Osteoblast (primary cell): ENCODE measurements at regions not wholly inside any gene's neighbourhood (a gene's known extent, or its start where the extent isn't known, plus 50 kb on each side); places are given as distances from the start of the nearest gene placed in this dataset.

Source experiments
- DNase-seq: peaks from one replicate; pipeline ENCODE4 v3.0.0; 2011; ENCODE audit warnings: low spot score, mixed read lengths; ENCODE audit not compliant: insufficient read length; ENCODE audit errors: missing footprints
- H2AFZ ChIP-seq: 2 replicates; pipeline ENCODE4 v1.6.0; 2011; ENCODE audit warnings: mild to moderate bottlenecking, low read length
- H3K27ac ChIP-seq: 2 replicates; pipeline ENCODE4 v1.5.1; 2011; ENCODE audit warnings: mild to moderate bottlenecking, low read depth, low read length, moderate library complexity
- H3K27me3 ChIP-seq: 2 replicates; pipeline ENCODE4 v1.6.0; 2012; ENCODE audit warnings: mild to moderate bottlenecking, control low read depth, inconsistent platforms, low read length, moderate library complexity; ENCODE audit not compliant: insufficient read depth
- H3K36me3 ChIP-seq: 2 replicates; pipeline ENCODE4 v1.5.1; 2011; ENCODE audit warnings: mild to moderate bottlenecking, low read length, control low read depth, moderate library complexity; ENCODE audit not compliant: insufficient read depth
- H3K4me1 ChIP-seq: 2 replicates; pipeline ENCODE4 v1.5.1; 2011; ENCODE audit warnings: mild to moderate bottlenecking, low read length, control low read depth, moderate library complexity; ENCODE audit not compliant: insufficient read depth
- H3K4me2 ChIP-seq: 2 replicates; pipeline ENCODE4 v1.6.0; 2011; ENCODE audit warnings: mild to moderate bottlenecking, low read length; ENCODE audit not compliant: insufficient read depth
- H3K4me3 ChIP-seq: fragments of 200-600 bp; sonication (generic); 3 replicates; pipeline ENCODE4 v1.5.1; 2012; ENCODE audit warnings: mild to moderate bottlenecking, low read length, inconsistent platforms; ENCODE audit not compliant: insufficient read depth
- H3K79me2 ChIP-seq: 2 replicates; pipeline ENCODE4 v1.6.0; 2012; ENCODE audit warnings: mild to moderate bottlenecking, low read length, control low read depth, inconsistent platforms; ENCODE audit not compliant: insufficient read depth
- H3K9me3 ChIP-seq: 2 replicates; pipeline ENCODE4 v1.5.1; 2011; ENCODE audit warnings: low read depth, low read length, control low read depth
- H4K20me1 ChIP-seq: 2 replicates; pipeline ENCODE4 v1.6.0; 2012; ENCODE audit warnings: mild to moderate bottlenecking, low read length, control low read depth; ENCODE audit not compliant: insufficient read depth
- CTCF ChIP-seq: IDR thresholded peaks from 2 replicates; pipeline ENCODE4 v1.5.1; 2011; ENCODE audit warnings: mild to moderate bottlenecking, low read depth, low read length, moderate library complexity; ENCODE audit errors: extremely low read depth

- TF ChIP-seq CTCF = no peak
- Histone ChIP-seq H3K4me2 (no peak overlapping the region), H3K27me3 (no peaks in the 10 kb centered on the region), H3K4me1 (no peaks in the 10 kb centered on the region), H3K79me2 (no peaks in the 10 kb centered on the region), H2AFZ (no peak overlapping the region), H3K9me3 (no peaks in the 10 kb centered on the region), H3K27ac (no peak overlapping the region), H3K36me3 (no peaks in the 10 kb centered on the region), H4K20me1 (no peaks in the 10 kb centered on the region), H3K4me3 (no peak overlapping the region)
- no peak for DNase-seq
Observed at GRCh38 chr1:60828944-60829343, 253.4 kb upstream of the NFIA start.

GRCh38 chr1:60826320-60827094 is 255.9 kb upstream of the NFIA start:
- Histone ChIP-seq H3K4me3 (no peak overlapping the region), H3K4me2 (no peak overlapping the region), H3K36me3 (no peaks in the 10 kb centered on the region), H3K27ac (no peak overlapping the region), H3K4me1 (no peaks in the 10 kb centered on the region), H2AFZ (no peak overlapping the region), H3K9me3 (no peaks in the 10 kb centered on the region), H3K79me2 (no peaks in the 10 kb centered on the region), H3K27me3 (no peaks in the 10 kb centered on the region), H4K20me1 (no peaks in the 10 kb centered on the region)
- no peak for DNase-seq
- TF ChIP-seq CTCF = no peak

GRCh38 chr1:60825593-60825992 is 256.8 kb upstream of the NFIA start:
- no peaks in the 10 kb centered on the region for H4K20me1 ChIP-seq
- no peaks in the 10 kb centered on the region for H3K36me3 ChIP-seq
- no peak overlapping the region for H3K27ac ChIP-seq
- no peak overlapping the region for H3K4me3 ChIP-seq
- H2AFZ ChIP-seq = no peak overlapping the region
- no peaks in the 10 kb centered on the region for H3K9me3 ChIP-seq
- H3K79me2 ChIP-seq = no peaks in the 10 kb centered on the region
- no peaks in the 10 kb centered on the region for H3K27me3 ChIP-seq
- TF ChIP-seq CTCF = peak; percentile 19
- no peak overlapping the region for H3K4me2 ChIP-seq
- DNase-seq = no peak
- no peaks in the 10 kb centered on the region for H3K4me1 ChIP-seq

GRCh38 chr1:60823151-60823550 is 259.2 kb upstream of the NFIA start:
- Histone ChIP-seq H3K79me2 (no peaks in the 10 kb centered on the region), H4K20me1 (no peaks in the 10 kb centered on the region), H3K36me3 (no peaks in the 10 kb centered on the region), H3K9me3 (no peaks in the 10 kb centered on the region), H2AFZ (no peak overlapping the region), H3K4me2 (no peak overlapping the region), H3K27me3 (no peaks in the 10 kb centered on the region), H3K27ac (no peak overlapping the region), H3K4me1 (no peaks in the 10 kb centered on the region), H3K4me3 (no peak overlapping the region)
- no peak for TF ChIP-seq CTCF
- no peak for DNase-seq
